HCT116 (cell line): ENCODE measurements at regions not wholly inside any gene's neighbourhood (a gene's known extent, or its start where the extent isn't known, plus 50 kb on each side); places are given as distances from the start of the nearest gene placed in this dataset.

Source experiments
- CEBPB ChIP-seq: IDR thresholded peaks from 2 replicates; pipeline ENCODE4 v1.6.1; 2012; ENCODE audit warnings: low read depth
- CTCF ChIP-seq, 3 experiments: fragments of 200-600 bp in 1 of 3; sonication (generic) in 1 of 3; IDR thresholded peaks in 2 of 3; conservative IDR thresholded peaks in 1 of 3; 2 replicates each; pipeline ENCODE4 v1.5.1; 2012 to 2017; ENCODE audit warnings: low read depth in 2 of 3, low read length in 2 of 3, antibody characterized with exemption in 1 of 3, borderline replicate concordance in 1 of 3, control low read depth in 1 of 3, mild to moderate bottlenecking in 1 of 3, mixed read lengths in 1 of 3, mixed run types in 1 of 3, moderate library complexity in 1 of 3; ENCODE audit not compliant: insufficient read depth in 1 of 3
- EGR1 ChIP-seq: IDR thresholded peaks from 2 replicates; pipeline ENCODE4 v1.6.1; 2012; ENCODE audit warnings: low read depth
- EZH2 ChIP-seq: fragments of 200-600 bp; sonication (generic); IDR thresholded peaks from 2 replicates; pipeline ENCODE4 v1.6.1; 2017; ENCODE audit warnings: antibody characterized with exemption, mixed run types
- POLR2A ChIP-seq: IDR thresholded peaks from 2 replicates; pipeline ENCODE4 v1.7.0; 2011; ENCODE audit warnings: borderline replicate concordance; ENCODE audit not compliant: insufficient read depth, insufficient read length; ENCODE audit errors: extremely low read depth
- POLR2AphosphoS5 ChIP-seq: IDR thresholded peaks from 2 replicates; pipeline ENCODE4 v1.6.1; 2011; ENCODE audit warnings: mild to moderate bottlenecking, low read depth, low read length, moderate library complexity
- RAD21 ChIP-seq: IDR thresholded peaks from 2 replicates; pipeline ENCODE4 v1.6.1; 2012; ENCODE audit warnings: low read depth, mild to moderate bottlenecking
- SIN3A ChIP-seq: IDR thresholded peaks from 2 replicates; pipeline ENCODE4 v1.6.1; 2012; ENCODE audit warnings: low read depth
- YY1 ChIP-seq: IDR thresholded peaks from 2 replicates; pipeline ENCODE4 v1.6.1; 2011; ENCODE audit warnings: low read length, low read depth, moderate library complexity, mild to moderate bottlenecking; ENCODE audit not compliant: insufficient replicate concordance; ENCODE audit errors: extremely low read depth
- ZFX ChIP-seq: fragments of 450-650 bp; IDR thresholded peaks from 2 replicates; pipeline ENCODE4 v1.6.1; 2017
- ZNF274 ChIP-seq: fragments of 200-500 bp; sonication (Bioruptor generic); IDR thresholded peaks from 2 replicates; pipeline ENCODE4 v1.6.1; 2014; ENCODE audit warnings: mild to moderate bottlenecking, low read depth, low read length, inconsistent platforms
- TF ChIP-seq, protein P1 (sequence below): IDR thresholded peaks from 2 replicates; pipeline ENCODE4 v1.6.1; 2012; ENCODE audit warnings: low read depth
- TF ChIP-seq, protein P2 (sequence below): IDR thresholded peaks from 2 replicates; pipeline ENCODE4 v1.6.1; 2011; ENCODE audit warnings: mild to moderate bottlenecking, low read length, moderate library complexity; ENCODE audit not compliant: insufficient replicate concordance; ENCODE audit errors: extremely low read depth

GRCh38 chr6:8325743-8326142 is 109.6 kb downstream of the SLC35B3 start:
- TF ChIP-seq CTCF (IDR thresholded peaks at IDR 0.05 in 2 of 3, conservative IDR thresholded peaks at IDR 0.05 in 1 of 3; ENCODE audit: borderline replicate concordance in 1 of 3, insufficient read depth in 1 of 3, low read depth in 2 of 3, low read length in 2 of 3) (no peak), RAD21 (no peak), POLR2A (no peak), EGR1 (no peak), EZH2 (no peak), POLR2AphosphoS5 (no peak), SIN3A (no peak), CEBPB (no peak), ZNF274 (no peak), YY1 (no peak), ZFX (no peak)
- TF ChIP-seq, protein P1, sequence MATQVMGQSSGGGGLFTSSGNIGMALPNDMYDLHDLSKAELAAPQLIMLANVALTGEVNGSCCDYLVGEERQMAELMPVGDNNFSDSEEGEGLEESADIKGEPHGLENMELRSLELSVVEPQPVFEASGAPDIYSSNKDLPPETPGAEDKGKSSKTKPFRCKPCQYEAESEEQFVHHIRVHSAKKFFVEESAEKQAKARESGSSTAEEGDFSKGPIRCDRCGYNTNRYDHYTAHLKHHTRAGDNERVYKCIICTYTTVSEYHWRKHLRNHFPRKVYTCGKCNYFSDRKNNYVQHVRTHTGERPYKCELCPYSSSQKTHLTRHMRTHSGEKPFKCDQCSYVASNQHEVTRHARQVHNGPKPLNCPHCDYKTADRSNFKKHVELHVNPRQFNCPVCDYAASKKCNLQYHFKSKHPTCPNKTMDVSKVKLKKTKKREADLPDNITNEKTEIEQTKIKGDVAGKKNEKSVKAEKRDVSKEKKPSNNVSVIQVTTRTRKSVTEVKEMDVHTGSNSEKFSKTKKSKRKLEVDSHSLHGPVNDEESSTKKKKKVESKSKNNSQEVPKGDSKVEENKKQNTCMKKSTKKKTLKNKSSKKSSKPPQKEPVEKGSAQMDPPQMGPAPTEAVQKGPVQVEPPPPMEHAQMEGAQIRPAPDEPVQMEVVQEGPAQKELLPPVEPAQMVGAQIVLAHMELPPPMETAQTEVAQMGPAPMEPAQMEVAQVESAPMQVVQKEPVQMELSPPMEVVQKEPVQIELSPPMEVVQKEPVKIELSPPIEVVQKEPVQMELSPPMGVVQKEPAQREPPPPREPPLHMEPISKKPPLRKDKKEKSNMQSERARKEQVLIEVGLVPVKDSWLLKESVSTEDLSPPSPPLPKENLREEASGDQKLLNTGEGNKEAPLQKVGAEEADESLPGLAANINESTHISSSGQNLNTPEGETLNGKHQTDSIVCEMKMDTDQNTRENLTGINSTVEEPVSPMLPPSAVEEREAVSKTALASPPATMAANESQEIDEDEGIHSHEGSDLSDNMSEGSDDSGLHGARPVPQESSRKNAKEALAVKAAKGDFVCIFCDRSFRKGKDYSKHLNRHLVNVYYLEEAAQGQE: no peak
- TF ChIP-seq, protein P2, sequence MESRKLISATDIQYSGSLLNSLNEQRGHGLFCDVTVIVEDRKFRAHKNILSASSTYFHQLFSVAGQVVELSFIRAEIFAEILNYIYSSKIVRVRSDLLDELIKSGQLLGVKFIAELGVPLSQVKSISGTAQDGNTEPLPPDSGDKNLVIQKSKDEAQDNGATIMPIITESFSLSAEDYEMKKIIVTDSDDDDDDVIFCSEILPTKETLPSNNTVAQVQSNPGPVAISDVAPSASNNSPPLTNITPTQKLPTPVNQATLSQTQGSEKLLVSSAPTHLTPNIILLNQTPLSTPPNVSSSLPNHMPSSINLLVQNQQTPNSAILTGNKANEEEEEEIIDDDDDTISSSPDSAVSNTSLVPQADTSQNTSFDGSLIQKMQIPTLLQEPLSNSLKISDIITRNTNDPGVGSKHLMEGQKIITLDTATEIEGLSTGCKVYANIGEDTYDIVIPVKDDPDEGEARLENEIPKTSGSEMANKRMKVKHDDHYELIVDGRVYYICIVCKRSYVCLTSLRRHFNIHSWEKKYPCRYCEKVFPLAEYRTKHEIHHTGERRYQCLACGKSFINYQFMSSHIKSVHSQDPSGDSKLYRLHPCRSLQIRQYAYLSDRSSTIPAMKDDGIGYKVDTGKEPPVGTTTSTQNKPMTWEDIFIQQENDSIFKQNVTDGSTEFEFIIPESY: no peak
